ENCODE measurements at regions not wholly inside any gene's neighbourhood (a gene's known extent, or its start where the extent isn't known, plus 50 kb on each side); places are given as distances from the start of the nearest gene placed in this dataset.

GRCh38 chr2:129300456-129300855, 679.0 kb upstream of the RAB6C start:
- no peak for TF ChIP-seq POLR2A (IDR thresholded peaks at IDR 0.05; ENCODE audit: low read depth, low read length)
- TF ChIP-seq POLR2AphosphoS5 (IDR thresholded peaks at IDR 0.05; ENCODE audit: low read depth, low read length) = no peak
- no peak for TF ChIP-seq SPI1 (IDR thresholded peaks at IDR 0.05; ENCODE audit: low read depth, low read length)
- TF ChIP-seq TAF1 (IDR thresholded peaks at IDR 0.05; ENCODE audit: low read depth, low read length) = no peak
